ENCODE measurements at regions not wholly inside any gene's neighbourhood (a gene's known extent, or its start where the extent isn't known, plus 50 kb on each side); places are given as distances from the start of the nearest gene placed in this dataset.

GRCh38 chr2:5352286-5352685 is 339.9 kb upstream of the SOX11 start:
- Histone ChIP-seq H3K4me1 (ENCODE audit: insufficient read depth, low read length) (no peaks in the 10 kb centered on the region), H3K9ac (ENCODE audit: low read depth, low read length) (no peak overlapping the region)
- 91% methylated on average over 2 of the region's 2 CpGs for WGBS

DNA sequence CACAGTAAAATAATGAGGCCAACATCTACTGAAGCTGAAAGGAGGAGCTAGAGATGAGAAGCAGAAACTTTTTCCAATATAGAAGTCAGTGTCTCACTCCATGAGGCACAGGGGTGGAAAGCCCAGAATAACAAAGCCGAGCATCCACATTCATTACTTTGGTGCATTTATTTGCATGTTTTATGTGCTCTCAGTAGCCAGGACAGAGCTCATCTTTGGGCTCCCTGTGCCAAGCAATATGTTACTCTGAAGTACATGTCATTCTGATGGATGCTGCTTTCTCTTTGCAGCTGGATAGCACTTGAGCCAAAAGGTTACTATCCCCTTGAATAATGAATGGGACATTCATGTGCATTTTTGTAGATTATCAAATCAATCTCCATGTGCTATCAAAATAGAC is 338.6 kb upstream of the SOX11 start:
- 89% methylated on average over 1 of the region's 1 CpG for WGBS

More at GRCh38 chr2:5352286-5352685, 339.9 kb upstream of the SOX11 start:
- Histone ChIP-seq H3K36me3 (ENCODE audit: insufficient read depth, low read length) (no peaks in the 10 kb centered on the region), H3K9me3 (ENCODE audit: insufficient read depth, low read depth, low read length) (no peaks in the 10 kb centered on the region), H3K27me3 (ENCODE audit: insufficient read depth, low read length) (no peaks in the 10 kb centered on the region), H3K4me3 (ENCODE audit: low read length) (no peak overlapping the region), H3K27ac (ENCODE audit: low read depth, low read length) (no peak overlapping the region)

GRCh38 chr2:5359397-5359796 is 332.8 kb upstream of the SOX11 start:
- Histone ChIP-seq H3K4me3 (ENCODE audit: low read length) (no peak overlapping the region), H3K27me3 (ENCODE audit: insufficient read depth, low read length) (no peaks in the 10 kb centered on the region), H3K27ac (ENCODE audit: low read depth, low read length) (no peak overlapping the region), H3K9me3 (ENCODE audit: insufficient read depth, low read depth, low read length) (no peaks in the 10 kb centered on the region), H3K4me1 (ENCODE audit: insufficient read depth, low read length) (no peaks in the 10 kb centered on the region), H3K36me3 (ENCODE audit: insufficient read depth, low read length) (no peaks in the 10 kb centered on the region), H3K9ac (ENCODE audit: low read depth, low read length) (no peak overlapping the region)
- 96% methylated on average over 6 of the region's 6 CpGs for WGBS

More for the DNA sequence above, 338.6 kb upstream of the SOX11 start:
- Histone ChIP-seq H3K27ac (ENCODE audit: low read depth, low read length) (no peak overlapping the region), H3K27me3 (ENCODE audit: insufficient read depth, low read length) (no peaks in the 10 kb centered on the region), H3K36me3 (ENCODE audit: insufficient read depth, low read length) (no peaks in the 10 kb centered on the region), H3K4me3 (ENCODE audit: low read length) (no peak overlapping the region), H3K4me1 (ENCODE audit: insufficient read depth, low read length) (no peaks in the 10 kb centered on the region), H3K9ac (ENCODE audit: low read depth, low read length) (no peak overlapping the region), H3K9me3 (ENCODE audit: insufficient read depth, low read depth, low read length) (no peaks in the 10 kb centered on the region)

GRCh38 chr2:5360081-5360480 is 332.1 kb upstream of the SOX11 start:
- no peak overlapping the region for H3K4me3 ChIP-seq (ENCODE audit: low read length)
- no peaks in the 10 kb centered on the region for H3K4me1 ChIP-seq (ENCODE audit: insufficient read depth, low read length)
- no peak overlapping the region for H3K9ac ChIP-seq (ENCODE audit: low read depth, low read length)
- 87% methylated on average over 9 of the region's 9 CpGs for WGBS
- no peak overlapping the region for H3K27ac ChIP-seq (ENCODE audit: low read depth, low read length)
- H3K27me3 ChIP-seq (ENCODE audit: insufficient read depth, low read length), result no peaks in the 10 kb centered on the region
- no peaks in the 10 kb centered on the region for H3K9me3 ChIP-seq (ENCODE audit: insufficient read depth, low read depth, low read length)
- no peaks in the 10 kb centered on the region for H3K36me3 ChIP-seq (ENCODE audit: insufficient read depth, low read length)

DNA sequence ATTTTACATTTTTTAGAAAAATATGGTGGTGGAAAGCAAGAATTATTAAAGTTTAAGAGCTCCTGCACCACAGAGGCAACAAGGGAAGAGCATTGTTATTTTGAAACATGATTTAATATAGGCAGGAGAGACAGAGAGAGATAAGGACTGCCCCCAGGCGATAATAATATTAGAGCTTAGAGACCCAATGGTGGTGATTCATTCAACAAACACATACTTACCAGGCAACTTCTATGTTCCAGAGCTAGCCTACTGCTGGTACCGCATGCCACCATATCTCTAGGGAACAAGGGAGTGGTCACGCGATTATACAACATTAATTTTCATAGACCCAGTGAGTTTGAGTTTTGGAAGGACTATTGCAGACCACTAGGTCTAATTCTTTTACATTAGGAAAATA is 327.8 kb upstream of the SOX11 start:
- Histone ChIP-seq H3K9ac (ENCODE audit: low read depth, low read length) (no peak overlapping the region), H3K9me3 (ENCODE audit: insufficient read depth, low read depth, low read length) (no peaks in the 10 kb centered on the region), H3K4me1 (ENCODE audit: insufficient read depth, low read length) (peaks cover 15% of the 10 kb centered on the region), H3K36me3 (ENCODE audit: insufficient read depth, low read length) (no peaks in the 10 kb centered on the region), H3K27me3 (ENCODE audit: insufficient read depth, low read length) (no peaks in the 10 kb centered on the region), H3K4me3 (ENCODE audit: low read length) (no peak overlapping the region), H3K27ac (ENCODE audit: low read depth, low read length) (no peak overlapping the region)
- WGBS, result 97% methylated on average over 3 of the region's 4 CpGs

GRCh38 chr2:5365871-5366461 is 326.2 kb upstream of the SOX11 start:
- Histone ChIP-seq H3K4me3 (ENCODE audit: low read length) (no peak overlapping the region), H3K4me1 (ENCODE audit: insufficient read depth, low read length) (peaks cover 15% of the 10 kb centered on the region), H3K9me3 (ENCODE audit: insufficient read depth, low read depth, low read length) (no peaks in the 10 kb centered on the region), H3K36me3 (ENCODE audit: insufficient read depth, low read length) (no peaks in the 10 kb centered on the region), H3K27me3 (ENCODE audit: insufficient read depth, low read length) (no peaks in the 10 kb centered on the region), H3K27ac (ENCODE audit: low read depth, low read length) (no peak overlapping the region), H3K9ac (ENCODE audit: low read depth, low read length) (no peak overlapping the region)
- 32% methylated on average over 20 of the region's 20 CpGs for WGBS

- Histone ChIP-seq H3K36me3 (ENCODE audit: insufficient read depth, low read length) (no peaks in the 10 kb centered on the region), H3K9ac (ENCODE audit: low read depth, low read length) (no peak overlapping the region), H3K27me3 (ENCODE audit: insufficient read depth, low read length) (no peaks in the 10 kb centered on the region), H3K9me3 (ENCODE audit: insufficient read depth, low read depth, low read length) (no peaks in the 10 kb centered on the region), H3K4me1 (ENCODE audit: insufficient read depth, low read length) (peaks cover 24% of the 10 kb centered on the region), H3K27ac (ENCODE audit: low read depth, low read length) (no peak overlapping the region), H3K4me3 (ENCODE audit: low read length) (no peak overlapping the region)
- WGBS, result 81% methylated on average over 6 of the region's 6 CpGs
Measured at GRCh38 chr2:5367321-5367720, 324.9 kb upstream of the SOX11 start.

- H3K9ac ChIP-seq (ENCODE audit: low read depth, low read length), result no peak overlapping the region
- no peaks in the 10 kb centered on the region for H3K27me3 ChIP-seq (ENCODE audit: insufficient read depth, low read length)
- no peak overlapping the region for H3K27ac ChIP-seq (ENCODE audit: low read depth, low read length)
- no peaks in the 10 kb centered on the region for H3K9me3 ChIP-seq (ENCODE audit: insufficient read depth, low read depth, low read length)
- H3K4me1 ChIP-seq (ENCODE audit: insufficient read depth, low read length), result peaks cover 32% of the 10 kb centered on the region
- 91% methylated on average over 7 of the region's 7 CpGs for WGBS
- H3K4me3 ChIP-seq (ENCODE audit: low read length), result no peak overlapping the region
- no peaks in the 10 kb centered on the region for H3K36me3 ChIP-seq (ENCODE audit: insufficient read depth, low read length)
Measured at GRCh38 chr2:5368263-5368662, 323.9 kb upstream of the SOX11 start.

GRCh38 chr2:5369510-5369909 is 322.7 kb upstream of the SOX11 start:
- Histone ChIP-seq H3K9me3 (ENCODE audit: insufficient read depth, low read depth, low read length) (no peaks in the 10 kb centered on the region), H3K4me1 (ENCODE audit: insufficient read depth, low read length) (peaks cover 44% of the 10 kb centered on the region), H3K9ac (ENCODE audit: low read depth, low read length) (no peak overlapping the region), H3K4me3 (ENCODE audit: low read length) (no peak overlapping the region), H3K27ac (ENCODE audit: low read depth, low read length) (no peak overlapping the region), H3K36me3 (ENCODE audit: insufficient read depth, low read length) (no peaks in the 10 kb centered on the region), H3K27me3 (ENCODE audit: insufficient read depth, low read length) (no peaks in the 10 kb centered on the region)
- 97% methylated on average over 6 of the region's 7 CpGs for WGBS

DNA sequence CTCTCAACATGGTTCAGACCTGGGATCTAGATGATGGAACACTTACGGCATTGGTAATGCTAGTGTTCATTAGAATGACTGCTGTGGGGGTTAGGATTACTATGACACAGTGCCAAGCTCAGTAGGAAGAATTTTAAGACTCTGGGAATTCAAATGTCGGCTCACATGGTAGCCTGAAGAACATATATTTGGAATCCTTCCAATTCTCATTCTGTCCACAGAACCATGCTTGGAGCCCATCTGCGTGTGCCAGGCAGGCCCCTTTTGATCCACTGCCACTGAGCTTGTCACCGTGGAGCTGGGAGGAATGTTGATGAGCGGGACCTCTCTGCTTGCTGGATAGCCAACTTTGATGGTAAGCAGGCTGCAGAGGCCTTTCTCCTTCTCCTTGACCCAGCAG is 322.0 kb upstream of the SOX11 start:
- 95% methylated on average over 5 of the region's 5 CpGs for WGBS
- Histone ChIP-seq H3K27me3 (ENCODE audit: insufficient read depth, low read length) (no peaks in the 10 kb centered on the region), H3K27ac (ENCODE audit: low read depth, low read length) (no peak overlapping the region), H3K9me3 (ENCODE audit: insufficient read depth, low read depth, low read length) (no peaks in the 10 kb centered on the region), H3K36me3 (ENCODE audit: insufficient read depth, low read length) (no peaks in the 10 kb centered on the region), H3K4me3 (ENCODE audit: low read length) (no peak overlapping the region), H3K4me1 (ENCODE audit: insufficient read depth, low read length) (peaks cover 50% of the 10 kb centered on the region), H3K9ac (ENCODE audit: low read depth, low read length) (no peak overlapping the region)

DNA sequence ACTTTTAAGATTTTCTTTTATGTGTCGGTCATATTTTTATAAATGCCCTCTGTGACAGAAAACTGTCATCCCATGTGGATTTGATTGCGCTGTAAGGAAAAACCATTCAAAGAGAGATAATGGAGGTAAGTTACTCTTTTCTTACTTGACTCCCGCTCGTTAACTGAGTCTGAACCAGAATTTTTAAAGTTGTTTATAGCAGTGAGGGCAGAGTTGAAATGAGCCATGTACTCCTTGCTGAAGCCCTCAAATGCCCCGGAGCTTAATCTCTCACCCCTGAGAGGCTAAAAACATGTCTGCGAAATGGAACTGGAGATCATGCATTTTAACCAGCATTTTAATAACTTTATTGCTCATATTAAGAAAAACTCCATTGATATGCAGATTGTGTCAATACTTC is 320.0 kb upstream of the SOX11 start:
- Histone ChIP-seq H3K27ac (ENCODE audit: low read depth, low read length) (no peak overlapping the region; the same call in 1 of the 2 replicates), H3K9ac (ENCODE audit: low read depth, low read length) (no peak overlapping the region), H3K4me1 (ENCODE audit: insufficient read depth, low read length) (peaks cover 46% of the 10 kb centered on the region), H3K36me3 (ENCODE audit: insufficient read depth, low read length) (no peaks in the 10 kb centered on the region), H3K9me3 (ENCODE audit: insufficient read depth, low read depth, low read length) (no peaks in the 10 kb centered on the region), H3K27me3 (ENCODE audit: insufficient read depth, low read length) (no peaks in the 10 kb centered on the region), H3K4me3 (ENCODE audit: low read length) (0 out of 2 replicates have a peak overlapping the region, but pooled peaks have one; percentile 49)
- WGBS, result 85% methylated on average over 6 of the region's 6 CpGs

DNA sequence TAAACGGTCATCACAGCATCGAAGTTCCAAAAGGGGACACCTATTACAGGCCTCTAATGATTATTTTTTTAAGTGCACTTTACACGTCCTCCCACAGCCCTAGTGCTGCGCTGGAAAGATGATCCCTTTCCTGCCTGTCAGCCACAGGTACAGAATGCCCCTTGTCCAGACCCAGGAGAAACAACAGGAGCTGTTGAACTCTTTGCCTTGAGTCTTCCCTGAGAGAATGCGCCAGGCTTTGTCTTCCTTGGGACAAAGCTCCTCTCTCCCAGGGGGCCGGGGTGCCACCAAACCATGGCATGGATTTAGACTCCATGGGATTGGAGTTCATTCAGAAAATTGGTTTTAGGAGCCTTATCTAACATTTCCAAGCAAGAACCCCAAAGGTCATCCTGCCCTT is 319.0 kb upstream of the SOX11 start:
- peak overlapping the region; percentile 49 for H3K4me3 ChIP-seq (ENCODE audit: low read length)
- no peaks in the 10 kb centered on the region for H3K36me3 ChIP-seq (ENCODE audit: insufficient read depth, low read length)
- no peaks in the 10 kb centered on the region for H3K9me3 ChIP-seq (ENCODE audit: insufficient read depth, low read depth, low read length)
- peaks cover 38% of the 10 kb centered on the region for H3K4me1 ChIP-seq (ENCODE audit: insufficient read depth, low read length)
- peak overlapping the region; percentile 73 for H3K9ac ChIP-seq (ENCODE audit: low read depth, low read length)
- no peaks in the 10 kb centered on the region for H3K27me3 ChIP-seq (ENCODE audit: insufficient read depth, low read length)
- WGBS, result 5% methylated on average over 6 of the region's 6 CpGs
- H3K27ac ChIP-seq (ENCODE audit: low read depth, low read length), result peak overlapping the region; percentile 92

Data from HUES64 (cell line).